HEK293 (cell line): ENCODE measurements at regions not wholly inside any gene's neighbourhood (a gene's known extent, or its start where the extent isn't known, plus 50 kb on each side); places are given as distances from the start of the nearest gene placed in this dataset.
"Not testable (repeated sequence)": the region's sequence is repeated elsewhere in the genome, so short reads cannot be mapped to it uniquely, and the experiment has no call there.

ENCODE experiments used
- CTCF ChIA-PET: fragments of 350-600 bp; formaldehyde crosslinking; extraction: SDS; loops from one replicate; lab custom pipeline; 2021; ENCODE audit warnings: antibody characterized with exemption; lab: Yijun Ruan, JAX
- POLR2A ChIA-PET: fragments of 300-600 bp; formaldehyde crosslinking; extraction: SDS; loops from one replicate; lab custom pipeline; 2020; ENCODE audit warnings: antibody characterized with exemption, inconsistent platforms; lab: Yijun Ruan, JAX
- H3K27ac ChIP-seq: fragments of 200-500 bp; sonication (Bioruptor generic); 2 replicates; pipeline ENCODE4 v1.5.1; 2014; ENCODE audit warnings: low read depth, low read length, control low read depth, inconsistent platforms; ENCODE audit errors: extremely low read depth
- H3K36me3 ChIP-seq, 2 experiments: fragments of 200-500 bp in 1 of 2; sonication (Bioruptor generic) in 1 of 2; 1 replicate in 1 of 2; 2 replicates in 1 of 2; pipeline ENCODE4 v1.5.1; 2014 to 2017; ENCODE audit warnings: inconsistent platforms in 2 of 2, low read length in 2 of 2; ENCODE audit not compliant: control insufficient read depth in 2 of 2, insufficient read depth in 1 of 2
- H3K4me1 ChIP-seq: fragments of 200-500 bp; sonication (Bioruptor generic); 2 replicates; pipeline ENCODE4 v1.5.1; 2014; ENCODE audit warnings: mild to moderate bottlenecking, low read length, inconsistent platforms; ENCODE audit not compliant: control insufficient read depth, insufficient read depth
- H3K4me3 ChIP-seq: 2 replicates; pipeline ENCODE4 v1.5.1; 2011; ENCODE audit warnings: low read depth, mild to moderate bottlenecking, control low read depth, low read length, moderate library complexity
- H3K9me3 ChIP-seq: fragments of 200-500 bp; sonication (Bioruptor generic); 2 replicates; pipeline ENCODE4 v1.5.1; 2014; ENCODE audit warnings: low read depth, low read length, inconsistent platforms; ENCODE audit not compliant: control insufficient read depth, insufficient read depth
- FEZF1 ChIP-seq: fragments of 450-650 bp; formaldehyde crosslinking; IDR thresholded peaks from 2 replicates; pipeline ENCODE4 v1.5.1; 2016; ENCODE audit warnings: missing biosample characterization, missing genetic modification characterization
- OVOL3 ChIP-seq: fragments of 450-650 bp; formaldehyde crosslinking; IDR thresholded peaks from 2 replicates; pipeline ENCODE4 v1.5.1; 2016; ENCODE audit warnings: missing biosample characterization, missing genetic modification characterization
- SALL2 ChIP-seq: fragments of 450-650 bp; formaldehyde crosslinking; IDR thresholded peaks from 2 replicates; pipeline ENCODE4 v1.5.0; 2017; ENCODE audit warnings: missing biosample characterization, mild to moderate bottlenecking, missing genetic modification characterization, borderline replicate concordance
- ZBTB8A ChIP-seq: fragments of 450-650 bp; formaldehyde crosslinking; IDR thresholded peaks from 2 replicates; pipeline ENCODE4 v1.5.1; 2016; ENCODE audit warnings: missing biosample characterization, missing genetic modification characterization
- ZNF138 ChIP-seq: fragments of 450-650 bp; formaldehyde crosslinking; IDR thresholded peaks from 2 replicates; pipeline ENCODE4 v1.5.1; 2016; ENCODE audit warnings: missing biosample characterization, missing genetic modification characterization, borderline replicate concordance
- ZNF140 ChIP-seq: fragments of 450-650 bp; formaldehyde crosslinking; IDR thresholded peaks from 2 replicates; pipeline ENCODE4 v1.5.1; 2016; ENCODE audit warnings: missing biosample characterization, missing genetic modification characterization
- ZNF394 ChIP-seq: fragments of 450-650 bp; formaldehyde crosslinking; IDR thresholded peaks from 2 replicates; pipeline ENCODE4 v1.5.1; 2016; ENCODE audit warnings: missing biosample characterization, missing genetic modification characterization, mild to moderate bottlenecking, moderate library complexity, borderline replicate concordance
- ZNF426 ChIP-seq: fragments of 450-650 bp; formaldehyde crosslinking; IDR thresholded peaks from 2 replicates; pipeline ENCODE4 v1.5.1; 2017; ENCODE audit warnings: missing biosample characterization, missing genetic modification characterization, mild to moderate bottlenecking, inconsistent platforms, moderate library complexity
- ZNF514 ChIP-seq: fragments of 450-650 bp; formaldehyde crosslinking; IDR thresholded peaks from 2 replicates; pipeline ENCODE4 v1.5.1; 2016; ENCODE audit warnings: missing biosample characterization, missing genetic modification characterization
- ZNF544 ChIP-seq: fragments of 450-650 bp; formaldehyde crosslinking; IDR thresholded peaks from 2 replicates; pipeline ENCODE4 v1.5.0; 2017; ENCODE audit warnings: missing biosample characterization, missing genetic modification characterization
- ZNF555 ChIP-seq: fragments of 450-650 bp; formaldehyde crosslinking; conservative IDR thresholded peaks from 2 replicates; pipeline ENCODE4 v1.5.1; 2017; ENCODE audit warnings: missing biosample characterization, mild to moderate bottlenecking, missing genetic modification characterization, inconsistent platforms
- ZNF621 ChIP-seq: fragments of 450-650 bp; formaldehyde crosslinking; IDR thresholded peaks from 2 replicates; pipeline ENCODE4 v1.5.1; 2017; ENCODE audit warnings: missing biosample characterization, missing genetic modification characterization
- ZNF623 ChIP-seq: fragments of 450-650 bp; formaldehyde crosslinking; IDR thresholded peaks from 2 replicates; pipeline ENCODE4 v1.5.1; 2016; ENCODE audit warnings: missing biosample characterization, missing genetic modification characterization
- ZXDB ChIP-seq: fragments of 450-650 bp; formaldehyde crosslinking; IDR thresholded peaks from 2 replicates; pipeline ENCODE4 v1.5.1; 2016; ENCODE audit warnings: missing biosample characterization, missing genetic modification characterization
- TF ChIP-seq, protein P1 (sequence below): fragments of 450-650 bp; formaldehyde crosslinking; IDR thresholded peaks from 2 replicates; pipeline ENCODE4 v1.5.1; 2016; ENCODE audit warnings: missing biosample characterization, missing genetic modification characterization
- TF ChIP-seq, protein P2 (sequence below): fragments of 450-650 bp; formaldehyde crosslinking; conservative IDR thresholded peaks from 2 replicates; pipeline ENCODE4 v1.5.1; 2016; ENCODE audit warnings: low read depth, missing biosample characterization, missing genetic modification characterization
- TF ChIP-seq, protein P3 (sequence below): fragments of 450-650 bp; formaldehyde crosslinking; conservative IDR thresholded peaks from 2 replicates; pipeline ENCODE4 v1.5.1; 2016; ENCODE audit warnings: low read depth, missing biosample characterization, missing genetic modification characterization

DNA sequence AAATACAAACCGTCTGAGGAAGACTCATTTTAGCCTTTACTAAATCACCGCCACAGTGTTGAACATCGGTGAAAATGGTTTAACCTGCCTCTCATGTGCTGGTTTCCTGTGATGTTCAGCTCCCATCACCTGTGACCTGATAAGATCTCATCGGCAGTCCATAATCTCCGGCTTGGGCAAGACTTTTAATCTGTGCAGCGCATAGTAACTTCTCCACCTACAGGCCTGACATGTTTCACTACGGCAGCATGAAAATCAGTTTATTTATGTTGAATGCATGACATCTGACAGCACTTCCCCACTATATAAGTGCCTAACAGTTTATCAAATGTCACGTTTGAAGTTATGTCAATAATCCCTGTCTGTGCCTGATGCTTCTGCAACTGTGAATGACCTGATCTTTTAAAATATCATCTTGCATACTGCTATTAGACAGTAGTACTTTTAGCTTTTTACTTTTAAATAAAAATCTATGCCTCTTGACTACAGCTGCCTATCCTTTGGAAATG, 1919.8 kb upstream of the AGA start (continued):
- TF ChIP-seq, protein P1, sequence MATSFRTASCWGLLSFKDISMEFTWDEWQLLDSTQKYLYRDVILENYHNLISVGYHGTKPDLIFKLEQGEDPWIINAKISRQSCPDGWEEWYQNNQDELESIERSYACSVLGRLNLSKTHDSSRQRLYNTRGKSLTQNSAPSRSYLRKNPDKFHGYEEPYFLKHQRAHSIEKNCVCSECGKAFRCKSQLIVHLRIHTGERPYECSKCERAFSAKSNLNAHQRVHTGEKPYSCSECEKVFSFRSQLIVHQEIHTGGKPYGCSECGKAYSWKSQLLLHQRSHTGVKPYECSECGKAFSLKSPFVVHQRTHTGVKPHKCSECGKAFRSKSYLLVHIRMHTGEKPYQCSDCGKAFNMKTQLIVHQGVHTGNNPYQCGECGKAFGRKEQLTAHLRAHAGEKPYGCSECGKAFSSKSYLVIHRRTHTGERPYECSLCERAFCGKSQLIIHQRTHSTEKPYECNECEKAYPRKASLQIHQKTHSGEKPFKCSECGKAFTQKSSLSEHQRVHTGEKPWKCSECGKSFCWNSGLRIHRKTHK: no peak
- no peak for TF ChIP-seq OVOL3
- TF ChIP-seq ZNF514: no peak
- TF ChIP-seq SALL2 (tag by site-specific recombination): no peak
- TF ChIP-seq ZNF544 (tag by site-specific recombination): no peak
- TF ChIP-seq ZNF621 (tag by site-specific recombination): no peak
- no peak for TF ChIP-seq FEZF1 (tag by site-specific recombination)

DNA sequence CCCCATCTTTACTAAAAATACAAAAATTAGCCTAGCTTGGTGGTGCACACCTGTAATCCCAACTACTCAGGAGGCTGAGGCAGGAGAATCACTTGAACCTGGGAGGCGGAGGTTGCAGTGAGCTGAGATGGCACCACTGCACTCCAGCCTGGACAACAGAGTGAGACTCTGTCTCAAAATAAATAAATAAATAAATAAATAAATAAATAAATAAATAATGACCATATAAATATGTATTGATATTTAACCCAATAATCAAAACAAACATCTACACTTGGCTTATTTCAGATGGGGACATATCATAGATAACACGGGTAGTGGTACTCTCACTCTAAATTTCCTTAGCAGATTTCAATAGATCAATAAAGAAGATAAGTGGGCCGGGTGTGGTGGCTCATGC, 1923.7 kb upstream of the AGA start:
- POLR2A ChIA-PET, H3K4me3 ChIP-seq, CTCF ChIA-PET: not testable (repeated sequence)

More for the DNA sequence above, 1923.7 kb upstream of the AGA start:
- not testable (repeated sequence) for H3K36me3 ChIP-seq, H3K27ac ChIP-seq, H3K9me3 ChIP-seq, H3K4me1 ChIP-seq
- TF ChIP-seq, protein P2, sequence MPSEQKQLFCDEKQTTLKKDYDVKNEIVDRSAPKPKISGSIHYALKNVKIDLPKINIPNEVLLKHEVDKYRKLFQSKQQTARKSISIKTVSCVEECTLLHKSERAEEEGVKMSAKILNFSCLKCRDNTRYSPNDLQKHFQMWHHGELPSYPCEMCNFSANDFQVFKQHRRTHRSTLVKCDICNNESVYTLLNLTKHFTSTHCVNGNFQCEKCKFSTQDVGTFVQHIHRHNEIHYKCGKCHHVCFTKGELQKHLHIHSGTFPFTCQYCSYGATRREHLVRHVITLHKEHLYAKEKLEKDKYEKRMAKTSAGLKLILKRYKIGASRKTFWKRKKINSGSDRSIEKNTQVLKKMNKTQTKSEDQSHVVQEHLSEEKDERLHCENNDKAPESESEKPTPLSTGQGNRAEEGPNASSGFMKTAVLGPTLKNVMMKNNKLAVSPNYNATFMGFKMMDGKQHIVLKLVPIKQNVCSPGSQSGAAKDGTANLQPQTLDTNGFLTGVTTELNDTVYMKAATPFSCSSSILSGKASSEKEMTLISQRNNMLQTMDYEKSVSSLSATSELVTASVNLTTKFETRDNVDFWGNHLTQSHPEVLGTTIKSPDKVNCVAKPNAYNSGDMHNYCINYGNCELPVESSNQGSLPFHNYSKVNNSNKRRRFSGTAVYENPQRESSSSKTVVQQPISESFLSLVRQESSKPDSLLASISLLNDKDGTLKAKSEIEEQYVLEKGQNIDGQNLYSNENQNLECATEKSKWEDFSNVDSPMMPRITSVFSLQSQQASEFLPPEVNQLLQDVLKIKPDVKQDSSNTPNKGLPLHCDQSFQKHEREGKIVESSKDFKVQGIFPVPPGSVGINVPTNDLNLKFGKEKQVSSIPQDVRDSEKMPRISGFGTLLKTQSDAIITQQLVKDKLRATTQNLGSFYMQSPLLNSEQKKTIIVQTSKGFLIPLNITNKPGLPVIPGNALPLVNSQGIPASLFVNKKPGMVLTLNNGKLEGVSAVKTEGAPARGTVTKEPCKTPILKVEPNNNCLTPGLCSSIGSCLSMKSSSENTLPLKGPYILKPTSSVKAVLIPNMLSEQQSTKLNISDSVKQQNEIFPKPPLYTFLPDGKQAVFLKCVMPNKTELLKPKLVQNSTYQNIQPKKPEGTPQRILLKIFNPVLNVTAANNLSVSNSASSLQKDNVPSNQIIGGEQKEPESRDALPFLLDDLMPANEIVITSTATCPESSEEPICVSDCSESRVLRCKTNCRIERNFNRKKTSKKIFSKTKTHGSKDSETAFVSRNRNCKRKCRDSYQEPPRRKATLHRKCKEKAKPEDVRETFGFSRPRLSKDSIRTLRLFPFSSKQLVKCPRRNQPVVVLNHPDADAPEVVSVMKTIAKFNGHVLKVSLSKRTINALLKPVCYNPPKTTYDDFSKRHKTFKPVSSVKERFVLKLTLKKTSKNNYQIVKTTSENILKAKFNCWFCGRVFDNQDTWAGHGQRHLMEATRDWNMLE: peak; percentile 69
- TF ChIP-seq ZNF140 (tag by site-specific recombination) (peak; percentile 50; the same call in 1 of the 2 replicates), ZNF555 (peak; percentile 48), ZNF426 (tag by site-specific recombination) (peak; percentile 53), ZBTB8A (tag by site-specific recombination) (peak; percentile 31; the same call in 1 of the 2 replicates), ZXDB (tag by site-specific recombination) (0 out of 2 replicates have a peak, but pooled peaks have one; percentile 19), ZNF138 (tag by site-specific recombination) (0 out of 2 replicates have a peak, but pooled peaks have one; percentile 13), ZNF394 (tag by site-specific recombination) (peak; percentile 55; the same call in 1 of the 2 replicates), ZNF623 (tag by site-specific recombination) (0 out of 2 replicates have a peak, but pooled peaks have one; percentile 24)
- TF ChIP-seq, protein P3, sequence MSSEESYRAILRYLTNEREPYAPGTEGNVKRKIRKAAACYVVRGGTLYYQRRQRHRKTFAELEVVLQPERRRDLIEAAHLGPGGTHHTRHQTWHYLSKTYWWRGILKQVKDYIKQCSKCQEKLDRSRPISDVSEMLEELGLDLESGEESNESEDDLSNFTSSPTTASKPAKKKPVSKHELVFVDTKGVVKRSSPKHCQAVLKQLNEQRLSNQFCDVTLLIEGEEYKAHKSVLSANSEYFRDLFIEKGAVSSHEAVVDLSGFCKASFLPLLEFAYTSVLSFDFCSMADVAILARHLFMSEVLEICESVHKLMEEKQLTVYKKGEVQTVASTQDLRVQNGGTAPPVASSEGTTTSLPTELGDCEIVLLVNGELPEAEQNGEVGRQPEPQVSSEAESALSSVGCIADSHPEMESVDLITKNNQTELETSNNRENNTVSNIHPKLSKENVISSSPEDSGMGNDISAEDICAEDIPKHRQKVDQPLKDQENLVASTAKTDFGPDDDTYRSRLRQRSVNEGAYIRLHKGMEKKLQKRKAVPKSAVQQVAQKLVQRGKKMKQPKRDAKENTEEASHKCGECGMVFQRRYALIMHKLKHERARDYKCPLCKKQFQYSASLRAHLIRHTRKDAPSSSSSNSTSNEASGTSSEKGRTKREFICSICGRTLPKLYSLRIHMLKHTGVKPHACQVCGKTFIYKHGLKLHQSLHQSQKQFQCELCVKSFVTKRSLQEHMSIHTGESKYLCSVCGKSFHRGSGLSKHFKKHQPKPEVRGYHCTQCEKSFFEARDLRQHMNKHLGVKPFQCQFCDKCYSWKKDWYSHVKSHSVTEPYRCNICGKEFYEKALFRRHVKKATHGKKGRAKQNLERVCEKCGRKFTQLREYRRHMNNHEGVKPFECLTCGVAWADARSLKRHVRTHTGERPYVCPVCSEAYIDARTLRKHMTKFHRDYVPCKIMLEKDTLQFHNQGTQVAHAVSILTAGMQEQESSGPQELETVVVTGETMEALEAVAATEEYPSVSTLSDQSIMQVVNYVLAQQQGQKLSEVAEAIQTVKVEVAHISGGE: 0 out of 2 replicates have a peak, but pooled peaks have one; percentile 38
